Lower leg skin (tissue), 3 donors: ENCODE measurements at regions not wholly inside any gene's neighbourhood (a gene's known extent, or its start where the extent isn't known, plus 50 kb on each side); places are given as distances from the start of the nearest gene placed in this dataset.

Experiments
- CTCF ChIP-seq, 3 donors: fragments of 450-650 bp; IDR thresholded peaks; one replicate each; pipeline ENCODE4 v1.5.1; 2016; ENCODE audit warnings: antibody characterized with exemption in 3 of 3, mild to moderate bottlenecking in 3 of 3, moderate library complexity in 2 of 3
- POLR2A ChIP-seq, 2 donors: fragments of 450-650 bp; IDR thresholded peaks; one replicate each; pipeline ENCODE4 v1.6.1; 2016 to 2017; ENCODE audit warnings: antibody characterized with exemption in 2 of 2, mild to moderate bottlenecking in 1 of 2, moderate library complexity in 1 of 2

- no peak for TF ChIP-seq CTCF (IDR thresholded peaks at IDR 0.05)
- TF ChIP-seq POLR2A (IDR thresholded peaks at IDR 0.05): no peak
Measured at GRCh38 chr5:38018016-38018415, 178.2 kb upstream of the GDNF start.
